ENCODE measurements at regions not wholly inside any gene's neighbourhood (a gene's known extent, or its start where the extent isn't known, plus 50 kb on each side); places are given as distances from the start of the nearest gene placed in this dataset.
"Not testable (repeated sequence)": the region's sequence is repeated elsewhere in the genome, so short reads cannot be mapped to it uniquely, and the experiment has no call there.

DNA sequence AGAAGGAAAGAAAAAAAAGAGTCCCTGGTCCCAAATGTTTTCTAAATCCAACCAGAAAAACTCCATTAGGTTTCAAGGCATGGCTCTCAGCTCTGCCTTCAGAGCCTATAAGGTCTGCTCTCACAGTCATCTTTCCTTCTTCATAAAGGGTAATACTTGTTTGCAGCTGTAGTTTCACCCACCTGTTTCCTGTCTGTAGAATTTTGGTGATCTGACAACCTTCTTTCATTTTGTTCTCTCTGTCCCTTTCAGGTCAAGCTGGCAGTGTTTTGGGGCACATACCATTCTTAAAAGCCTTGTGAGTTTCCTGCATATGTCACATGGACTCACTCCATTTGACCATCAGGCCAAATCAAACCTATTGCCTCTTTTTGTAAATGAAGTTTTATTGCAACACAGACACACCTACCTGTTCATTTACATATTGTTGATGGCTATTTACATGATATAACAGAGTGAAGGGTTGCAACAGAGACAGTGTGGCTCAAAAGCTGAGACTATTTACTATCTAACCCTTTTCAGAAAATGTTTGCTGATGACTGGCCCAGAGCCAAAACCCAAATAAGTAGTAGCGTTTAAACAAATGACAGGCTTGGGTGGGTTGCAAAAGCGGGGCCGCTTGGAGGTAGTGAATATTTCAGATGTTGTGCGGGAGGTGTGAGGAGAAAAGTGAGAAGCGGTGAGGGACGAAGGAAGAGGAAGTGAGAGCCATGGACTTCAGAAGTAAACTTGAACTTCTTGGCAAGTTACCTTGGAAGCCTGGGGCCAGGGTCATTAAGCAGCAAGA is 292.7 kb upstream of the PROK2 start:
- Histone ChIP-seq H3K4me3 (no peak overlapping the region), H3K4me1 (ENCODE audit: control insufficient read depth in 5 of 5, insufficient read depth in 5 of 5, low read length in 5 of 5) (peaks cover 0 to 1% (median 0%) of the 10 kb centered on the region in 5 donors), H3K36me3 (ENCODE audit: control insufficient read depth in 4 of 4, insufficient read depth in 4 of 4, low read length in 4 of 4) (no peaks in the 10 kb centered on the region), H3K27ac (ENCODE audit: low read depth in 1 of 2, low read length in 1 of 2) (no peak overlapping the region), H3K27me3 (ENCODE audit: control insufficient read depth in 3 of 3, insufficient read depth in 3 of 3, low read length in 2 of 3) (peaks cover 0 to 3% (median 0%) of the 10 kb centered on the region in 3 donors), H3K9ac (ENCODE audit: insufficient read depth in 1 of 2, low read length in 2 of 2) (no peak overlapping the region), H3K9me3 (ENCODE audit: control insufficient read depth in 4 of 4, insufficient read depth in 3 of 4, low read length in 3 of 4) (peaks cover 2 to 9% (median 3%) of the 10 kb centered on the region in 4 donors)
- 33 to 60% methylated on average over 6 of the region's 6 CpGs for WGBS, 2 donors
- no peak for ATAC-seq (ENCODE audit: insufficient read depth, low FRiP score)
- TF ChIP-seq CTCF (IDR thresholded peaks at IDR 0.05; ENCODE audit: control extremely low read depth, extremely low read depth) = no peak
- DNase-seq = peak in 1 of 3 donors; percentile 25

- not testable (repeated sequence) for ATAC-seq (ENCODE audit: insufficient read depth, low FRiP score); H3K27me3 ChIP-seq (ENCODE audit: control insufficient read depth in 3 of 3, insufficient read depth in 3 of 3, low read length in 2 of 3); H3K36me3 ChIP-seq (ENCODE audit: control insufficient read depth in 4 of 4, insufficient read depth in 4 of 4, low read length in 4 of 4); H3K27ac ChIP-seq (ENCODE audit: low read depth in 1 of 2, low read length in 1 of 2); H3K9ac ChIP-seq (ENCODE audit: insufficient read depth in 1 of 2, low read length in 2 of 2); H3K9me3 ChIP-seq (ENCODE audit: control insufficient read depth in 4 of 4, insufficient read depth in 3 of 4, low read length in 3 of 4); H3K4me3 ChIP-seq; H3K4me1 ChIP-seq (ENCODE audit: control insufficient read depth in 5 of 5, insufficient read depth in 5 of 5, low read length in 5 of 5); DNase-seq
- 82 to 87% methylated on average over 7 of the region's 7 CpGs for WGBS, 2 donors
Observed at GRCh38 chr3:72075848-72076247, 290.9 kb upstream of the PROK2 start.

DNA sequence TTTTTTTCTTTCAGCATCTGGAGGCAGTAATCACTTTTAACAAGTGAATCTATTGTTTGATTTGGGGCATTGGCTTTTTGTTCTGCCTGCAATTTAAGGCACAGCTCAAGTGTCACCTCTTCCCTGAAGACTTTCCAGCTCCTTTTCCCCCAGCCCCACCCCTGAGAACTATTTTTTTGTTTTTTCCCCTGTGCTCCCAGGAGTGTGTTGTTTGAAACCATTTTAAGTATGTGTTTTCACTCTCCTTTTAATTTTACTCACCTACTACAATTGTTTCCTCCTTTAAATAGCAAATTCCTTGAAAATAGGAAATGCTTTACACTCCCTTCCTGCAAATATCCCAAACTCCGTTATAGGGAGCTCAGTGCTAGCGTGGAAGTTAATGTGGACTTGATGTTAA is 286.7 kb upstream of the PROK2 start:
- no peaks in the 10 kb centered on the region for H3K36me3 ChIP-seq (ENCODE audit: control insufficient read depth in 4 of 4, insufficient read depth in 4 of 4, low read length in 4 of 4)
- ATAC-seq (ENCODE audit: insufficient read depth, low FRiP score) = no peak
- peaks cover 0 to 9% (median 3%) of the 10 kb centered on the region in 4 donors for H3K9me3 ChIP-seq (ENCODE audit: control insufficient read depth in 4 of 4, insufficient read depth in 3 of 4, low read length in 3 of 4)
- no peak for TF ChIP-seq CTCF (IDR thresholded peaks at IDR 0.05; ENCODE audit: control extremely low read depth, extremely low read depth)
- H3K27ac ChIP-seq (ENCODE audit: low read depth in 1 of 2, low read length in 1 of 2) = no peak overlapping the region
- DNase-seq = no peak
- WGBS, 2 donors = 91 to 93% methylated on average over 2 of the region's 2 CpGs
- H3K9ac ChIP-seq (ENCODE audit: insufficient read depth in 1 of 2, low read length in 2 of 2) = no peak overlapping the region
- H3K27me3 ChIP-seq (ENCODE audit: control insufficient read depth in 3 of 3, insufficient read depth in 3 of 3, low read length in 2 of 3) = no peaks in the 10 kb centered on the region
- H3K4me3 ChIP-seq = no peak overlapping the region
- no peaks in the 10 kb centered on the region for H3K4me1 ChIP-seq (ENCODE audit: control insufficient read depth in 5 of 5, insufficient read depth in 5 of 5, low read length in 5 of 5)

GRCh38 chr3:72070005-72070404 is 285.1 kb upstream of the PROK2 start:
- H3K27ac ChIP-seq (ENCODE audit: low read depth in 1 of 2, low read length in 1 of 2) = no peak overlapping the region
- no peak overlapping the region for H3K9ac ChIP-seq (ENCODE audit: insufficient read depth in 1 of 2, low read length in 2 of 2)
- H3K4me1 ChIP-seq (ENCODE audit: control insufficient read depth in 5 of 5, insufficient read depth in 5 of 5, low read length in 5 of 5) = no peaks in the 10 kb centered on the region
- 93 to 94% methylated on average over 6 of the region's 6 CpGs for WGBS, 2 donors
- H3K9me3 ChIP-seq (ENCODE audit: control insufficient read depth in 4 of 4, insufficient read depth in 3 of 4, low read length in 3 of 4) = peaks cover 0 to under 1% (median 0%) of the 10 kb centered on the region in 4 donors
- H3K4me3 ChIP-seq = no peak overlapping the region
- ATAC-seq (ENCODE audit: insufficient read depth, low FRiP score) (no peak), DNase-seq (no peak)
- H3K36me3 ChIP-seq (ENCODE audit: control insufficient read depth in 4 of 4, insufficient read depth in 4 of 4, low read length in 4 of 4) = no peaks in the 10 kb centered on the region
- no peaks in the 10 kb centered on the region for H3K27me3 ChIP-seq (ENCODE audit: control insufficient read depth in 3 of 3, insufficient read depth in 3 of 3, low read length in 2 of 3)
- TF ChIP-seq CTCF (IDR thresholded peaks at IDR 0.05; ENCODE audit: control extremely low read depth, extremely low read depth) = no peak
